Immature natural killer cell (primary cell): ENCODE measurements at regions not wholly inside any gene's neighbourhood (a gene's known extent, or its start where the extent isn't known, plus 50 kb on each side); places are given as distances from the start of the nearest gene placed in this dataset.
"Not testable (repeated sequence)": the region's sequence is repeated elsewhere in the genome, so short reads cannot be mapped to it uniquely, and the experiment has no call there.

Experiments used
- DNase-seq, 3 donors: peaks; one replicate each; pipeline ENCODE4 v3.0.0; 2022; ENCODE audit warnings: mixed read lengths in 1 of 3
- H3K27ac Mint-ChIP-seq, 6 donors: one replicate each; pipeline ENCODE4 v1.8.0; 2020; ENCODE audit warnings: mixed read lengths in 6 of 6, mild to moderate bottlenecking in 5 of 6, inconsistent platforms in 4 of 6, moderate library complexity in 3 of 6
- H3K27me3 Mint-ChIP-seq, 3 donors: one replicate each; pipeline ENCODE4 v1.8.0; 2020 to 2021; ENCODE audit warnings: low read depth in 3 of 3, mild to moderate bottlenecking in 3 of 3, mixed read lengths in 3 of 3, moderate library complexity in 3 of 3, inconsistent platforms in 1 of 3
- H3K36me3 Mint-ChIP-seq, 3 donors: one replicate each; pipeline ENCODE4 v1.8.0; 2020; ENCODE audit warnings: mixed read lengths in 3 of 3, inconsistent platforms in 2 of 3, mild to moderate bottlenecking in 2 of 3
- H3K4me1 Mint-ChIP-seq, 2 donors: one replicate each; pipeline ENCODE4 v1.8.0; 2020; ENCODE audit warnings: inconsistent platforms in 2 of 2, mild to moderate bottlenecking in 2 of 2, mixed read lengths in 2 of 2, moderate library complexity in 1 of 2
- H3K4me3 Mint-ChIP-seq, 5 donors: one replicate each; pipeline ENCODE4 v1.8.0; 2020; ENCODE audit warnings: mild to moderate bottlenecking in 5 of 5, mixed read lengths in 5 of 5, inconsistent platforms in 3 of 5, moderate library complexity in 3 of 5
- H3K9me3 Mint-ChIP-seq, 6 donors: one replicate each; pipeline ENCODE4 v1.8.0; 2020; ENCODE audit warnings: mild to moderate bottlenecking in 6 of 6, mixed read lengths in 6 of 6, inconsistent platforms in 4 of 6, moderate library complexity in 3 of 6

DNA sequence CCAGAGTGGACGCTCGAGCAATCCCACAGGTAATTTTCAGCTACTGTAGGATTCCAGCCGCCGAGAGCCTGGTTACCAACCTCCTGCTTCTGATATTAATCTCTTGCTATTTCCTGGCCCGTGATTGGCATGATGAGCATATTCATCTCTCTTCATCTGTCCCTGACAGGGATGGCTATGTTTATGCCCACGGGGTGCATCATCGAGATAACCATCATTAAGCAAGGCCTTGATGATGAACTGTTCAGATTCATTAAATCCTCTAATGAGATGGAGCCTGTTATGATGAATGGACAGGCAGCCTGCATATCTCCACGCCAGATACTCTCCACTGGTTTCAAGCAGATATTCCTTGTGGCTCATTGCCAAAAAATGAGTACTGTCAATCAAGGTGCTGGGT, 227.3 kb downstream of the ZNF37A start:
- H3K4me3 Mint-ChIP-seq, H3K27me3 Mint-ChIP-seq, H3K9me3 Mint-ChIP-seq, H3K4me1 Mint-ChIP-seq, H3K27ac Mint-ChIP-seq, DNase-seq, H3K36me3 Mint-ChIP-seq: not testable (repeated sequence)

DNA sequence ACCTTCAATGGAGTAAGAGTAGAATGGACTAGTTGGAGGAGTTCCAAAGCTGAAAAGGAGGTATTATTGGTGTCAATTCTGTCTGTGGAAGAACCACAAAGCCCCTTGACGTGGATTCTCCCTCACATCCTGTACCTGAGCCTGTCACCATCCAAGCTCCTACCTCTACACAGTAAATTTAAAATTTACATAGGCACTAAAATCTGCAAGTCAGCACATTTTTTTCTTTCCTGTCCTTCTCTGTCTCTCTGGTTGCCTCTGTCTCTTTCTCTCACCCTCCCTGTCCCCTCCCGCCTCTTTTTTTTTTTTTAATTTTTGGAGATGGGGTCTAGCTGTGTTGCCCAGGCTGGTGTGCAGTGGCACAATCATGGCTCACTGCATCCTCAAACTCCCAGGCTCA, 236.2 kb downstream of the ZNF37A start:
- H3K27me3 Mint-ChIP-seq, H3K27ac Mint-ChIP-seq, H3K4me1 Mint-ChIP-seq, H3K9me3 Mint-ChIP-seq, H3K36me3 Mint-ChIP-seq, H3K4me3 Mint-ChIP-seq, DNase-seq: not testable (repeated sequence)

DNA sequence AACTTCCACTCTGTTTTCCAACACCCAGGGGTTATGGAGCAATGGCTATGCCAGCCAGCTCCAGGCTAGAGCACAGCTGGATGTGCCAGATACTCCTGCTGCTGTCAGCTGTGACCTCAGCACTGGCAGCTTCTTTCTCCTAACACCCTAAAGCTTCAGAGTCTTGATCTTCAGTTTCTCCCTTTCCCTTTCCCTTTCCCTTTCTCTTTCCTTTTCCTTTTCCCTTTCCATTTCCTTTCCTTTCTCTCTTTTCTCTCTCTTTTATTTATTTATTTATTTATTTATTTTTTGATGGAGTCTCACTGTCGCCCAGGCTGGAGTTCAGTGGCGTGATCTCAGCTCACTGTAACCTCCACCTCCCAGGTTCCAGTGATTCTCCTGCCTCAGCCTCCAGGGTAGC, 237.0 kb downstream of the ZNF37A start:
- H3K4me1 Mint-ChIP-seq, H3K27me3 Mint-ChIP-seq, H3K9me3 Mint-ChIP-seq, H3K27ac Mint-ChIP-seq, DNase-seq, H3K4me3 Mint-ChIP-seq, H3K36me3 Mint-ChIP-seq: not testable (repeated sequence)

DNA sequence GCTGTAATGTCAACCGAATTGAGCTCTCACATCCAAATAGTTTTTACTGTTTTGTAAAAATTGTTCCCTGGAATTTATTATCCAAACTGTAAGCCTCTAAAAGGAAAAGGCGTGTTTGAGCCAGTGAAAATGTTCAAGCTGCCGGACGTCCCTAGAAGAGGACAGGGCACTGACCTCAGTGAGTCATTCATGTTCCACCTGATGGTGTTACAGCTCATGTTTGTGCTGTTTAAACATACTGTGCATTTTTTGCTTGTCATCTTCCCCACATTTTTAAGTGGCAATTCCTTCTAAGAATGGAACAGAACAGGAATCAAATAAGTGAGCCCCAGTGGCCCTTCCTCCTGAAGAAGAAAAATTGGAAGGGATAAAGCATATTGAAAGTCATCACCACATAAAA, 239.6 kb downstream of the ZNF37A start:
- not testable (repeated sequence) for H3K36me3 Mint-ChIP-seq, H3K4me1 Mint-ChIP-seq, H3K27me3 Mint-ChIP-seq, H3K4me3 Mint-ChIP-seq, DNase-seq, H3K9me3 Mint-ChIP-seq, H3K27ac Mint-ChIP-seq

DNA sequence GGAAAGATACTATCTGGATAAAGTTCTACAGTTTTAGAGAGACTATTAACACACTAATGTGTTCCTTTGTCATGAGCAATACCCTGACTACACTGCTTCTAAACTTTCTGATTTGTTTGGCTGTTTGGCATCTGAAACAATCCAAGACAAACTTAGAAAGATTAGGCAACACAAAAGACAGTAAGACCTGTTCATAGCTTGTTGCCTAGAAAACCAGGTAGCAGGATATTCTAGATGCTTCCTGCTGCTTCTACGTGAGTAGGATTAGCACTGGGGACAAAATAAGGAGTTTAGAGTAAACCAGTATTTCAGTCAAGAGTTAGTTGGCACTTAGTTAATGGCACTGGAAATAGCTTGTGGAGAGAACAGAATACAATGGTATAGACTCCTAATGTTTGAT, 256.5 kb downstream of the ZNF37A start:
- not testable (repeated sequence) for H3K4me1 Mint-ChIP-seq, H3K36me3 Mint-ChIP-seq, H3K27me3 Mint-ChIP-seq, H3K27ac Mint-ChIP-seq, DNase-seq, H3K4me3 Mint-ChIP-seq, H3K9me3 Mint-ChIP-seq

DNA sequence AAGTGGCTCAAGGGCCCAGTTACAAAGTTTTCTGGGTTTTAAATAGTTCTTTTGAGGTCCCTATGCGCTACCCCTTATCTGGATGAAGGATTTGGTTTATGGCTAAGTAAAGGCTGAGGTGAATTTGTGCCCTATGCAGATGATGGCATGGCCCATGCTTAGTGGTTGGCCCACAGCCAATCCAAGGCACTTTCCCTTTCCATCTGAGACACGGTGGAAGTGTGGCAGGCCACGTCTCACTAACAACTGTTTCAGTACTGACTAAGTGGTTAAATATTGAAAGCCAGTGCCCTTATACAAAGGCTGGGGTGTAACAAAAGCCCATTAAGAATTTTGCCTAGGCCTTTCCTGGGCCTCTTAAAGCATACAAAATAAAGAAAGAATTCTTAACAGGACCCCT, 260.3 kb downstream of the ZNF37A start:
- H3K27me3 Mint-ChIP-seq, H3K4me3 Mint-ChIP-seq, DNase-seq, H3K9me3 Mint-ChIP-seq, H3K36me3 Mint-ChIP-seq: not testable (repeated sequence)
- Mint-ChIP-seq H3K27ac (peak overlapping the region in 1 of 6 donors; percentile 40), H3K4me1 (peaks cover 14 to 22% of the 10 kb centered on the region in 2 donors)

DNA sequence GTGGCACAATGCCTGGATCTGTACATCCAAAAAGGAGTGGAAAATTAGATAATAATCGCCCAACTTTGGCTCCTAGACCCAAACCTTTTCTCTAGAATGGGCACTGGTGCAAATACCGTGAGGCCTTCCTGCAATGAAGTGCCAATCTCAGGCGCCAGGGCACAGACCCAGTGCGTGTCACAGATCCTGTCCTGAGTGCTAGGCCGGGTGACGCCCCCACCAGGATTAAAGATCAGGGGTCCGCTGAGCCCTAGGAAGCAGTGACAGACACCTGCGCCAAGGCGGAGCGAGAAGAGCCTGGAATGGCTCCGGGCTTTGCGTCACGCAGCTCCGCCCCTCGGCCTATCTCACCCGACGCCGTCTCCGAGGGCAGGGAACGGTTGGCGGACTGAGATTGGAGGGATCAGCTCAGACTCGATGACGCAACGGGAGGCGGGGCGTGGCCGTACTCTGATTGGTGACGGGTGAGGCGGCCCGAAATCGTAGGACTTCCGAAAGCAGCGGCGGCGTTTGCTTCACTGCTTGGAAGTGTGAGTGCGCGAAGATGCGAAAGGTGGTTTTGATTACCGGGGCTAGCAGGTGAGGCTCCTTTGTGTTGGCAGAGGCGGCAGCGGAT, 261.9 kb downstream of the ZNF37A start:
- H3K36me3 Mint-ChIP-seq, H3K27me3 Mint-ChIP-seq, H3K9me3 Mint-ChIP-seq: not testable (repeated sequence)
- DNase-seq = peak; percentile 77 to 85 (median 81)
- H3K4me1 Mint-ChIP-seq = peaks cover 14 to 24% of the 10 kb centered on the region in 2 donors
- peak overlapping the region; percentile 90 to 95 (median 93) for H3K4me3 Mint-ChIP-seq
- H3K27ac Mint-ChIP-seq = peak overlapping the region; percentile 93 to 98 (median 96)

DNA sequence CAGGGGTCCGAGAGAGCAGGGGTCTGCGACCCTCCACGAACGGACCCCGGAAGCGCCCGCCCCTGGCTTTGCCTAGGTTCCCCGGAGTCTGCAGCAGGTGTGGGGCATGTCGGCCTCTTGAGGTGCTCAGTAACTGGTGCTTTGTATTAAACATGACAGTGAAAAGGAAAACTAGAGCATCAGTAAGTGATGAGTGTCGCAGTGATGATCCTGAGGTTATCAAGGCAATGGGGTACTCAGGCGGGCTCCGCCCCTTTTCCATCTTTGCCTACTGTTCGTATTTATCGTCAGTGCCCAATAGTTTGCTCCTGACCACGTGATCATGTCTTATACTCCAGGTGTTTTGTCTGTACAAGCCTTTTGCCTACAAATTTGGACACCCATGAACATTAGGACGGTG, 262.4 kb downstream of the ZNF37A start:
- not testable (repeated sequence) for H3K9me3 Mint-ChIP-seq, H3K27me3 Mint-ChIP-seq, H3K36me3 Mint-ChIP-seq
- peak in 1 of 3 donors; percentile 28 for DNase-seq
- Mint-ChIP-seq H3K4me3 (peak overlapping the region; percentile 90 to 95 (median 93)), H3K27ac (peak overlapping the region; percentile 93 to 98 (median 96)), H3K4me1 (peaks cover 14 to 29% of the 10 kb centered on the region in 2 donors)

DNA sequence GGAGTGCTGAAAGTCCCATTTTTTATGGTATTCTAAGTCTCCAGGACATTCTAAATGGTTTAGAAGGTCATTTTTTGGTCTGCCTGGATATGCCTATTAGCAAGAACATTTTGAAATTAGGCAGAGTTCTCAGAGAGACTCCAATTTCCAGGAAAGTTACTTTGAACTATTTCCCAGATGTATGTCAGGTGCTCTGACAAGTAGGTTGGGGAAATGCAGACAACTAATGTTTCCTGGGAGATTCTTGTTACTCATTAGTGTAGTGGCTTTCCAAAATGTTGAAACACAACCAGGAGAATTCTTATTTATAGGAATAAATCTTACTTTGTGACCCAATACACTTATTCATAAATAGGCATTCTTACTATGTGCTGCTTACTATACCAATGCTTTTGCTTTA, 268.4 kb downstream of the ZNF37A start:
- peaks cover 0 to 34% (median 0%) of the 10 kb centered on the region in 3 donors for H3K36me3 Mint-ChIP-seq

DNA sequence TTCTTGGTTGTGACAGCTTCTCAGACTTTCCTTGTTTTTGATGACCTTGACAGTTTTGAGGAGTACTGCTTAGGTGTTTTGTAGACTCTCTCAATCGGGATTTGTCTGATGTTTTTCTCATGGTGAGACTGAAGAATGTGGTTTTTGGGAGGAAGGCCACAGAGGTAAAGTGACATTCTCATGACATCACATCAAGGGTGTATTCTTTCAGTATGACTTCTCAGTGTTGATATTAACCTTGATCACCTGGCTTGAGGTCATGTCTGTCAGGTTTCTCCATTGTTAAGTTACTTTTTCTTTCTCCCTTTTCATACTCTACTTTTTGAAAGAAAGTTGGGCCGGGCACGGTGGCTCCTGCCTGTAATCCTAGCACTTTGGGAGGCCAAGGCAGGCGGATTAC, 269.9 kb downstream of the ZNF37A start:
- not testable (repeated sequence) for H3K4me3 Mint-ChIP-seq, DNase-seq, H3K27ac Mint-ChIP-seq, H3K27me3 Mint-ChIP-seq, H3K9me3 Mint-ChIP-seq
- peaks cover 2 to 15% of the 10 kb centered on the region in 2 donors for H3K4me1 Mint-ChIP-seq
- H3K36me3 Mint-ChIP-seq = peaks cover 0 to 41% (median 0%) of the 10 kb centered on the region in 3 donors

More for the DNA sequence above, 268.4 kb downstream of the ZNF37A start:
- not testable (repeated sequence) for H3K9me3 Mint-ChIP-seq, H3K27me3 Mint-ChIP-seq, DNase-seq, H3K4me3 Mint-ChIP-seq
- Mint-ChIP-seq H3K4me1 (peaks cover 11 to 25% of the 10 kb centered on the region in 2 donors), H3K27ac (peak overlapping the region in 1 of 6 donors; percentile 74)

DNA sequence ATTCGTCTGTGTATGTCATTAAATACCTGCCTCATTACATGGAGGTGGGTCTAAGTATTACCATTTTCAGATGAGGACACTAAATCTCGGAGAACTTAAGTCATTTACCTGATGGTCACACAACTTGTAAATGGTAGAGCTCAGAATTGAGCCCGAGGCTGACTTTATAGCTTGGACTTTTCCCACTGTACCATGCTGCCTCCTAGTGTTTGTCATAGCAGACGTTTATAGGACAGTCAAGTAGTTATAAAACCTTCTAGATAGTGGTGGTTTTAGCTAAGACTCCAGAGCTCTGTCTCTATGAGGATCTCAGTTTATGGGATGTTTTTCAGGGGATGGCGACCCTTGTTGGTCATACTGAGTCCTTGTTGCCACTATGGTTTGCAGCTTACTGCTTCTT, 271.8 kb downstream of the ZNF37A start:
- peak; percentile 12 to 26 (median 12) for DNase-seq
- H3K9me3 Mint-ChIP-seq, H3K4me3 Mint-ChIP-seq, H3K27me3 Mint-ChIP-seq: not testable (repeated sequence)
- Mint-ChIP-seq H3K4me1 (peaks cover 2 to 14% of the 10 kb centered on the region in 2 donors), H3K36me3 (peaks cover 0 to 49% (median 0%) of the 10 kb centered on the region in 3 donors), H3K27ac (peak overlapping the region in 1 of 6 donors; percentile 49)

DNA sequence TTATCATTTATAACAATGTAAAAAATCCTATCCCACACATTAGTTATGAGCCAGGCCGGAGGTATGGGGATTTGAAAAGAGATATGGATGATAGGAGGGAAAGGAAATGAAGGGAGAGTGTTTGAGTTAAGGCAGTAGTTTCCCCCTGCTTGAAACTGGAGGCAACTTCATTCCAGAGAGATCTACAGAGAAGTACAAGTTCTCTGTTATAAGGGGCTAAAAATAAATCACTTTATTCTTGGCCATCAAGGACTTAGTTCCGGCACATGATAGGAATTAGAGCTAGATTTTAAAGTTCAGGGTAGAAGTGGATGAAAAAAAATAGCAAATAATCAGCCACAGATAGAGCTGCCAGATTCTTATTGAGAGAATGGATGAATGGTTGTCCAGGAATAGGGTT, 289.7 kb downstream of the ZNF37A start:
- not testable (repeated sequence) for H3K36me3 Mint-ChIP-seq, H3K9me3 Mint-ChIP-seq, H3K27ac Mint-ChIP-seq, H3K4me3 Mint-ChIP-seq, H3K4me1 Mint-ChIP-seq, H3K27me3 Mint-ChIP-seq, DNase-seq

DNA sequence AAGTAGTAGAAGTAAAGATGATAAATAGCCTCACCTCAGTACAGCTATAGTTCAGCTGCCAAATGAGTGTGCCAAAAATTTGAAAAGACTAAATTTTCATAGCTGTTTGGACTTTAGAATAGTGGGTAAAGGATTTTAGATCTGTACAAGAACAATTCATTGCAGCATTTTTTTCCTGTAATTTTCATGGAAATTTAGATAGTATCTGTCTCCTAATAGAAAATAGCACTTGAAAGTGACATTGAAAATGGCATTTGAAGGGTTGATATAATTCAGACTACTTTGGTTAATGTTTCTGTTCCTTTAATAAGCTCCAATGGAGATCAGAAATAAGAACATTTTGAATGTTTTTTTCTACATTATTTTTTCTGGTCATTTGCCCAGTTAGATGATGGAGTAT, 292.7 kb downstream of the ZNF37A start:
- not testable (repeated sequence) for DNase-seq, H3K4me3 Mint-ChIP-seq, H3K4me1 Mint-ChIP-seq, H3K27me3 Mint-ChIP-seq, H3K9me3 Mint-ChIP-seq, H3K27ac Mint-ChIP-seq, H3K36me3 Mint-ChIP-seq

DNA sequence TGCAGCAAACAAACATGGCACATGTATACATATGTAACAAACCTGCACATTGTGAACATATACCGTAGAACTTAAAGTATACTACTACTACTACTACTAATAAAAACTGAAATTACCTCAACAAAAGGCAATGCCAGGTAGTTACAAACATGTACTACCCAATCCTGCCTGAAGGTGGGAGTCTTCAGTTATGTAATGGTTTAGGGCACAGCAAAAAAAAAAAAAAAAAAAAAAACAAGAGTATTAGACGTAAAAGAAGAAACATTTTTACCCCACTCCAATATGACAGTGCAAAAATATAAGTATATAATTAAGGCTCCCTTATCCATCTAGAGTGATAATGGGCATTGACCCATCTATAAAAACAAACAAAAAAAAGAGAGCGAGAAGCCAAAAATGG, 296.6 kb downstream of the ZNF37A start:
- H3K4me3 Mint-ChIP-seq, H3K9me3 Mint-ChIP-seq, H3K4me1 Mint-ChIP-seq, H3K36me3 Mint-ChIP-seq, H3K27me3 Mint-ChIP-seq: not testable (repeated sequence)
- peak overlapping the region in 2 of 6 donors; percentile 35 to 40 for H3K27ac Mint-ChIP-seq
- DNase-seq = peak; percentile 18 to 34 (median 24)

DNA sequence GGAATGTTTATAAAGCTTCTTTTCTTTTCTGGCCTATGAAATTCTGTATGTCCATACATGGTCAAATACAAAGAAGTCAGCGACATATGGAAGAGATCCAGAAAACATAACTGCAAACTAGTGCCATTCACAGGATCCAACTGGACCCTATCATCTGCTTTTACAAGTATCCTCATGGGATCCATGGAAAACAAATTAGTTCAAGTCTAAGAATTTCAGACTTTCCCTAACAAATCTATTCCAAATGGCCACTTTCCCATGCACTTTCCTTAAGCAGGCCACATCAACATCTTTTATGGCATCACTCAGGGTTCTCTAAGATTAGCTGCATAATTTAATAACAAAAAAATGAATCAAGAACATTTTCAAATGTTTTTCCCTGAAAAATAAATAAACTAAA, 301.3 kb downstream of the ZNF37A start:
- not testable (repeated sequence) for H3K4me1 Mint-ChIP-seq, H3K4me3 Mint-ChIP-seq, H3K27me3 Mint-ChIP-seq, H3K27ac Mint-ChIP-seq, H3K36me3 Mint-ChIP-seq, H3K9me3 Mint-ChIP-seq, DNase-seq
